Testis (tissue), 2 donors: ENCODE measurements at regions not wholly inside any gene's neighbourhood (a gene's known extent, or its start where the extent isn't known, plus 50 kb on each side); places are given as distances from the start of the nearest gene placed in this dataset.

Source experiments
- POLR2A ChIP-seq: fragments of 450-650 bp; IDR thresholded peaks from one replicate; pipeline ENCODE4 v1.6.1; 2017; ENCODE audit warnings: antibody characterized with exemption, mild to moderate bottlenecking, moderate library complexity
- TF ChIP-seq, protein P1 (sequence below), 3 experiments: fragments of 450-650 bp in 2 of 3; fragments of 200-600 bp in 1 of 3; sonication (generic) in 1 of 3; IDR thresholded peaks; one replicate each; pipeline ENCODE4 v1.5.1; 2016 to 2019; ENCODE audit warnings: antibody characterized with exemption in 3 of 3, mild to moderate bottlenecking in 2 of 3, moderate library complexity in 1 of 3

- TF ChIP-seq, protein P1, sequence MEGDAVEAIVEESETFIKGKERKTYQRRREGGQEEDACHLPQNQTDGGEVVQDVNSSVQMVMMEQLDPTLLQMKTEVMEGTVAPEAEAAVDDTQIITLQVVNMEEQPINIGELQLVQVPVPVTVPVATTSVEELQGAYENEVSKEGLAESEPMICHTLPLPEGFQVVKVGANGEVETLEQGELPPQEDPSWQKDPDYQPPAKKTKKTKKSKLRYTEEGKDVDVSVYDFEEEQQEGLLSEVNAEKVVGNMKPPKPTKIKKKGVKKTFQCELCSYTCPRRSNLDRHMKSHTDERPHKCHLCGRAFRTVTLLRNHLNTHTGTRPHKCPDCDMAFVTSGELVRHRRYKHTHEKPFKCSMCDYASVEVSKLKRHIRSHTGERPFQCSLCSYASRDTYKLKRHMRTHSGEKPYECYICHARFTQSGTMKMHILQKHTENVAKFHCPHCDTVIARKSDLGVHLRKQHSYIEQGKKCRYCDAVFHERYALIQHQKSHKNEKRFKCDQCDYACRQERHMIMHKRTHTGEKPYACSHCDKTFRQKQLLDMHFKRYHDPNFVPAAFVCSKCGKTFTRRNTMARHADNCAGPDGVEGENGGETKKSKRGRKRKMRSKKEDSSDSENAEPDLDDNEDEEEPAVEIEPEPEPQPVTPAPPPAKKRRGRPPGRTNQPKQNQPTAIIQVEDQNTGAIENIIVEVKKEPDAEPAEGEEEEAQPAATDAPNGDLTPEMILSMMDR (IDR thresholded peaks at IDR 0.05): no peak
- TF ChIP-seq POLR2A: no peak
Measured at GRCh38 chr12:90631591-90632212, 323.3 kb downstream of the CCER1 start.
